K562 (cell line): ENCODE measurements at regions not wholly inside any gene's neighbourhood (a gene's known extent, or its start where the extent isn't known, plus 50 kb on each side); places are given as distances from the start of the nearest gene placed in this dataset.

ENCODE experiments used
- GABPA ChIP-seq: fragments of 200-800 bp; sonication (Bioruptor generic); conservative IDR thresholded peaks from 2 replicates; pipeline ENCODE4 v1.6.1; 2016; ENCODE audit warnings: low read depth, missing genetic modification characterization, missing compliant biosample characterization
- HIVEP1 ChIP-seq: fragments of 250-450 bp; sonication (Bioruptor Pico); IDR thresholded peaks from 2 replicates; pipeline ENCODE4 v1.4.0; 2020; ENCODE audit warnings: mild to moderate bottlenecking
- MTA3 ChIP-seq: fragments of 450-650 bp; formaldehyde crosslinking; IDR thresholded peaks from 2 replicates; pipeline ENCODE4 v1.6.1; 2017; ENCODE audit warnings: mild to moderate bottlenecking, borderline replicate concordance
- ZFP36 ChIP-seq: fragments of 150-350 bp; IDR thresholded peaks from 2 replicates; pipeline ENCODE4 v1.6.1; 2018; ENCODE audit warnings: low read length, low read depth; ENCODE audit not compliant: partially characterized antibody
- TF ChIP-seq, protein P1 (sequence below), 3 experiments: IDR thresholded peaks in 2 of 3; conservative IDR thresholded peaks in 1 of 3; 2 replicates each; pipeline ENCODE4 v1.5.1; 2011 to 2012; ENCODE audit warnings: low read length in 3 of 3, mild to moderate bottlenecking in 3 of 3, control low read depth in 2 of 3, improper control_type of control experiment in 1 of 3, inconsistent platforms in 1 of 3, low read depth in 1 of 3, mixed read lengths in 1 of 3, moderate library complexity in 1 of 3; ENCODE audit not compliant: insufficient read depth in 2 of 3
- TF ChIP-seq, protein P2 (sequence below): sonication (generic); formaldehyde crosslinking; IDR thresholded peaks from 2 replicates; pipeline ENCODE4 v1.8.1; 2022; ENCODE audit warnings: missing genetic modification reagents
- TF ChIP-seq, protein P3 (sequence below): fragments of 450-650 bp; formaldehyde crosslinking; conservative IDR thresholded peaks from 2 replicates; pipeline ENCODE4 v1.4.0; 2022; ENCODE audit warnings: mild to moderate bottlenecking, missing genetic modification characterization

DNA sequence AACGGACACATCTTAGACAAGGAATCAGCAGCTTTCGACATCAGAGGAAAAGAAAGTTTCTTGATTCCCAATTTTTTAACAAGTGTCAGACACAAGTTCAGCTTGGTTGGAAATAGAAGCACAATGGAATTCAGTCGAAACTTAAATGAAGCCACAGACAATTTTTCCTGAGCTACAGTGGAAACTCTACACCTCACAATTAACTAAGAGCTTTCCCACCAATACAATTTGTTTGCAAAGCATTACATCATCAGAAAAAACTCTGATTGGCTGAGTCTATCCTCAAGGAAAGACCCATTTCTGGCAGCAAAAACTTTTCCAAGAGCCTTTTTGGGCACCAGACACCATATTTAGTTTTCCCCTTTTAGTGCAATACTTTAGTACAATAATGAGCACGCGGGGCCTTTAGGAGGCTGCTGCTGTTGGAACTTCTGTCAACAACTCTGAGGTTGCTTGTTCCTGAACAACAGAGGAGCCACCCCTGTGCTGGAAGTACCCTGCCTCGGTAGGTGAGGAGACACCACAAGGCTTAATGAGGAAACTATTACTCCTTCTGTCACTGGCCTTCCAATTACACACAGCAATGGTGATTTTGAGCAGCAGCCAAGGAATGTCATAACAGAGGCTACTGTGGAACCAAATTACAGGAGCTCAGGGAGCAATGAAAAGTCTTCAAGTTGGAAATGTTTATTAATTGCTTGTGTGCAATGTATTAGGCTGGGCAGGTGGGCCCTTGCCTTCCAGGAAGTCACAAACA lies 61.9 kb upstream of the BARX2 start:
- TF ChIP-seq GABPA (no peak), MTA3 (no peak), ZFP36 (no peak), HIVEP1 (no peak)
- TF ChIP-seq, protein P1, sequence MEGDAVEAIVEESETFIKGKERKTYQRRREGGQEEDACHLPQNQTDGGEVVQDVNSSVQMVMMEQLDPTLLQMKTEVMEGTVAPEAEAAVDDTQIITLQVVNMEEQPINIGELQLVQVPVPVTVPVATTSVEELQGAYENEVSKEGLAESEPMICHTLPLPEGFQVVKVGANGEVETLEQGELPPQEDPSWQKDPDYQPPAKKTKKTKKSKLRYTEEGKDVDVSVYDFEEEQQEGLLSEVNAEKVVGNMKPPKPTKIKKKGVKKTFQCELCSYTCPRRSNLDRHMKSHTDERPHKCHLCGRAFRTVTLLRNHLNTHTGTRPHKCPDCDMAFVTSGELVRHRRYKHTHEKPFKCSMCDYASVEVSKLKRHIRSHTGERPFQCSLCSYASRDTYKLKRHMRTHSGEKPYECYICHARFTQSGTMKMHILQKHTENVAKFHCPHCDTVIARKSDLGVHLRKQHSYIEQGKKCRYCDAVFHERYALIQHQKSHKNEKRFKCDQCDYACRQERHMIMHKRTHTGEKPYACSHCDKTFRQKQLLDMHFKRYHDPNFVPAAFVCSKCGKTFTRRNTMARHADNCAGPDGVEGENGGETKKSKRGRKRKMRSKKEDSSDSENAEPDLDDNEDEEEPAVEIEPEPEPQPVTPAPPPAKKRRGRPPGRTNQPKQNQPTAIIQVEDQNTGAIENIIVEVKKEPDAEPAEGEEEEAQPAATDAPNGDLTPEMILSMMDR (IDR thresholded peaks at IDR 0.05 in 2 of 3, conservative IDR thresholded peaks at IDR 0.05 in 1 of 3; ENCODE audit: insufficient read depth in 2 of 3, low read depth in 1 of 3, low read length in 3 of 3) = no peak
- TF ChIP-seq, protein P2, sequence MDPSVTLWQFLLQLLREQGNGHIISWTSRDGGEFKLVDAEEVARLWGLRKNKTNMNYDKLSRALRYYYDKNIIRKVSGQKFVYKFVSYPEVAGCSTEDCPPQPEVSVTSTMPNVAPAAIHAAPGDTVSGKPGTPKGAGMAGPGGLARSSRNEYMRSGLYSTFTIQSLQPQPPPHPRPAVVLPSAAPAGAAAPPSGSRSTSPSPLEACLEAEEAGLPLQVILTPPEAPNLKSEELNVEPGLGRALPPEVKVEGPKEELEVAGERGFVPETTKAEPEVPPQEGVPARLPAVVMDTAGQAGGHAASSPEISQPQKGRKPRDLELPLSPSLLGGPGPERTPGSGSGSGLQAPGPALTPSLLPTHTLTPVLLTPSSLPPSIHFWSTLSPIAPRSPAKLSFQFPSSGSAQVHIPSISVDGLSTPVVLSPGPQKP (CRISPR knock-in tag) = no peak
- TF ChIP-seq, protein P3, sequence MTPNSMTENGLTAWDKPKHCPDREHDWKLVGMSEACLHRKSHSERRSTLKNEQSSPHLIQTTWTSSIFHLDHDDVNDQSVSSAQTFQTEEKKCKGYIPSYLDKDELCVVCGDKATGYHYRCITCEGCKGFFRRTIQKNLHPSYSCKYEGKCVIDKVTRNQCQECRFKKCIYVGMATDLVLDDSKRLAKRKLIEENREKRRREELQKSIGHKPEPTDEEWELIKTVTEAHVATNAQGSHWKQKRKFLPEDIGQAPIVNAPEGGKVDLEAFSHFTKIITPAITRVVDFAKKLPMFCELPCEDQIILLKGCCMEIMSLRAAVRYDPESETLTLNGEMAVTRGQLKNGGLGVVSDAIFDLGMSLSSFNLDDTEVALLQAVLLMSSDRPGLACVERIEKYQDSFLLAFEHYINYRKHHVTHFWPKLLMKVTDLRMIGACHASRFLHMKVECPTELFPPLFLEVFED = no peak
